Mesendoderm (in vitro differentiated cells): ENCODE measurements at regions not wholly inside any gene's neighbourhood (a gene's known extent, or its start where the extent isn't known, plus 50 kb on each side); places are given as distances from the start of the nearest gene placed in this dataset.

Experiments used
- DNase-seq: peaks from one replicate; pipeline ENCODE4 v3.0.0; 2013
- H2AK5ac ChIP-seq: 2 replicates; pipeline ENCODE4 v1.6.1; 2013; ENCODE audit warnings: low read length, inconsistent platforms
- H2BK120ac ChIP-seq: 2 replicates; pipeline ENCODE4 v1.6.1; 2013; ENCODE audit warnings: low read depth, mild to moderate bottlenecking, low read length, moderate library complexity, mixed read lengths
- H2BK15ac ChIP-seq: replicated peaks from 2 replicates; pipeline ENCODE4 v1.6.1; 2013; ENCODE audit warnings: low read depth, mild to moderate bottlenecking, moderate library complexity
- H2BK5ac ChIP-seq: 2 replicates; pipeline ENCODE4 v1.6.1; 2013; ENCODE audit warnings: low read length, inconsistent platforms
- H3K18ac ChIP-seq: 2 replicates; pipeline ENCODE4 v1.6.1; 2013; ENCODE audit warnings: mild to moderate bottlenecking, low read length, mixed read lengths
- H3K23ac ChIP-seq: one replicate; pipeline ENCODE4 v1.6.1; 2013; ENCODE audit warnings: low read length
- H3K27ac ChIP-seq: 2 replicates; pipeline ENCODE4 v1.5.1; 2013; ENCODE audit warnings: low read depth, mild to moderate bottlenecking, inconsistent platforms, low read length, moderate library complexity
- H3K27me3 ChIP-seq: 2 replicates; pipeline ENCODE4 v1.6.1; 2013; ENCODE audit warnings: low read length, control low read depth, mild to moderate bottlenecking, inconsistent platforms; ENCODE audit not compliant: insufficient read depth, poor library complexity
- H3K36me3 ChIP-seq: 2 replicates; pipeline ENCODE4 v1.6.1; 2013; ENCODE audit warnings: low read length, inconsistent platforms; ENCODE audit not compliant: control insufficient read depth, insufficient read depth
- H3K4ac ChIP-seq: one replicate; pipeline ENCODE4 v1.6.1; 2013; ENCODE audit warnings: low read depth, mild to moderate bottlenecking, low read length, moderate library complexity
- H3K4me1 ChIP-seq: 2 replicates; pipeline ENCODE4 v1.6.1; 2013; ENCODE audit warnings: low read depth, low read length, inconsistent platforms; ENCODE audit not compliant: control insufficient read depth
- H3K4me2 ChIP-seq: 2 replicates; pipeline ENCODE4 v1.6.1; 2013; ENCODE audit warnings: low read length
- H3K4me3 ChIP-seq: 2 replicates; pipeline ENCODE4 v1.5.1; 2013; ENCODE audit warnings: mild to moderate bottlenecking, low read length
- H3K56ac ChIP-seq: one replicate; pipeline ENCODE4 v1.6.1; 2013; ENCODE audit warnings: low read length
- H3K79me1 ChIP-seq: 2 replicates; pipeline ENCODE4 v1.6.1; 2013; ENCODE audit warnings: low read length, inconsistent platforms
- H3K79me2 ChIP-seq: 2 replicates; pipeline ENCODE4 v1.6.1; 2013; ENCODE audit warnings: mild to moderate bottlenecking, low read length; ENCODE audit not compliant: control insufficient read depth, insufficient read depth
- H3K9ac ChIP-seq: 2 replicates; pipeline ENCODE4 v1.6.1; 2013; ENCODE audit warnings: low read length, inconsistent platforms
- H4K5ac ChIP-seq: one replicate; pipeline ENCODE4 v1.6.1; 2013; ENCODE audit warnings: low read length
- H4K8ac ChIP-seq: one replicate; pipeline ENCODE4 v1.6.1; 2013; ENCODE audit warnings: low read depth, mild to moderate bottlenecking, control low read depth, low read length, moderate library complexity
- WGBS: extraction: QIAGEN DNeasy Blood & Tissue Kit; methylation state at CpG from one replicate; pipeline ENCODE4 v1.1.7; 2013; ENCODE audit warnings: low lambda C conversion rate, missing lambda C conversion rate; ENCODE audit not compliant: insufficient coverage; ENCODE audit errors: extremely low coverage; 5-methylcytosine and 5-hydroxymethylcytosine counted together

GRCh38 chr1:95396557-95396956 lies 162.5 kb downstream of the RWDD3 start:
- Histone ChIP-seq H2BK15ac (no peak overlapping the region), H3K56ac (no peak overlapping the region), H3K9ac (no peak overlapping the region), H3K36me3 (no peaks in the 10 kb centered on the region), H2AK5ac (no peak overlapping the region), H4K5ac (no peak overlapping the region), H3K23ac (no peak overlapping the region), H3K4me2 (no peak overlapping the region), H3K79me2 (no peaks in the 10 kb centered on the region), H2BK120ac (no peak overlapping the region), H3K27ac (no peak overlapping the region), H2BK5ac (no peak overlapping the region), H3K4ac (no peak overlapping the region), H3K4me3 (no peak overlapping the region), H3K18ac (no peak overlapping the region), H3K4me1 (no peaks in the 10 kb centered on the region), H3K79me1 (no peaks in the 10 kb centered on the region), H4K8ac (no peak overlapping the region), H3K27me3 (no peaks in the 10 kb centered on the region)
- DNase-seq, result no peak
- WGBS, result no CpG with 5 or more reads among the region's 3 CpGs

- no peak overlapping the region for H3K18ac ChIP-seq
- no peak overlapping the region for H3K9ac ChIP-seq
- no peak overlapping the region for H3K23ac ChIP-seq
- H3K4me1 ChIP-seq, result peaks cover 4% of the 10 kb centered on the region
- no peak overlapping the region for H3K4me2 ChIP-seq
- H2AK5ac ChIP-seq, result no peak overlapping the region
- H4K5ac ChIP-seq, result no peak overlapping the region
- H3K27me3 ChIP-seq, result no peaks in the 10 kb centered on the region
- no peak overlapping the region for H2BK120ac ChIP-seq
- WGBS, result no CpG with 5 or more reads among the region's 2 CpGs
- no peak overlapping the region for H3K56ac ChIP-seq
- no peak for DNase-seq
- H3K79me2 ChIP-seq, result no peaks in the 10 kb centered on the region
- H3K27ac ChIP-seq, result no peak overlapping the region
- H3K4me3 ChIP-seq, result no peak overlapping the region
- no peaks in the 10 kb centered on the region for H3K79me1 ChIP-seq
- no peak overlapping the region for H4K8ac ChIP-seq
- no peaks in the 10 kb centered on the region for H3K36me3 ChIP-seq
- no peak overlapping the region for H2BK15ac ChIP-seq
- no peak overlapping the region for H2BK5ac ChIP-seq
- no peak overlapping the region for H3K4ac ChIP-seq
These were observed 168.8 kb downstream of the RWDD3 start for GRCh38 chr1:95402780-95403179.

GRCh38 chr1:95406279-95406678 lies 172.3 kb downstream of the RWDD3 start:
- WGBS, result no CpG with 5 or more reads among the region's 1 CpG
- Histone ChIP-seq H3K36me3 (no peaks in the 10 kb centered on the region), H3K4me1 (peaks cover 6% of the 10 kb centered on the region), H3K79me1 (no peaks in the 10 kb centered on the region), H3K18ac (no peak overlapping the region), H3K56ac (peak overlapping the region; percentile 39), H3K4me3 (no peak overlapping the region), H3K9ac (no peak overlapping the region), H2BK120ac (no peak overlapping the region), H3K79me2 (no peaks in the 10 kb centered on the region), H3K4me2 (no peak overlapping the region), H4K8ac (no peak overlapping the region), H2AK5ac (peak overlapping the region; percentile 5), H3K27ac (no peak overlapping the region), H2BK5ac (peak overlapping the region; percentile 75), H3K23ac (no peak overlapping the region), H3K27me3 (no peaks in the 10 kb centered on the region), H2BK15ac (no peak overlapping the region), H4K5ac (no peak overlapping the region), H3K4ac (no peak overlapping the region)
- DNase-seq, result no peak

- Histone ChIP-seq H3K4me1 (peaks cover 6% of the 10 kb centered on the region), H2AK5ac (no peak overlapping the region), H2BK15ac (peak overlapping the region; percentile 1), H3K79me2 (no peaks in the 10 kb centered on the region), H3K18ac (peak overlapping the region; percentile 98), H3K4me3 (no peak overlapping the region), H3K27me3 (no peaks in the 10 kb centered on the region), H3K36me3 (no peaks in the 10 kb centered on the region), H3K56ac (peak overlapping the region; percentile 79), H3K79me1 (no peaks in the 10 kb centered on the region), H3K27ac (peak overlapping the region; percentile 24), H3K9ac (peak overlapping the region; percentile 8), H3K4me2 (no peak overlapping the region), H2BK120ac (peak overlapping the region; percentile 92), H2BK5ac (peak overlapping the region; percentile 6), H3K23ac (no peak overlapping the region), H4K5ac (no peak overlapping the region), H4K8ac (no peak overlapping the region), H3K4ac (peak overlapping the region; percentile 79)
- WGBS, result no CpG with 5 or more reads among the region's 10 CpGs
- peak; percentile 93 for DNase-seq
These were observed 173.3 kb downstream of the RWDD3 start for GRCh38 chr1:95407131-95407885.

- Histone ChIP-seq H2BK5ac (peak overlapping the region; percentile 6), H3K18ac (peak overlapping the region; percentile 98), H3K56ac (peak overlapping the region; percentile 79), H2AK5ac (no peak overlapping the region), H3K79me2 (no peaks in the 10 kb centered on the region), H2BK120ac (peak overlapping the region; percentile 92), H3K79me1 (no peaks in the 10 kb centered on the region), H3K23ac (no peak overlapping the region), H3K27me3 (no peaks in the 10 kb centered on the region), H3K4me3 (no peak overlapping the region), H2BK15ac (peak overlapping the region; percentile 1), H3K27ac (peak overlapping the region; percentile 24), H3K4me2 (no peak overlapping the region), H3K4me1 (peaks cover 6% of the 10 kb centered on the region), H3K36me3 (no peaks in the 10 kb centered on the region), H3K9ac (peak overlapping the region; percentile 8), H3K4ac (peak overlapping the region; percentile 79), H4K8ac (no peak overlapping the region), H4K5ac (no peak overlapping the region)
- DNase-seq, result peak; percentile 83
- no CpG with 5 or more reads among the region's 8 CpGs for WGBS
These were observed 173.9 kb downstream of the RWDD3 start for GRCh38 chr1:95407886-95408291.
